ENCODE measurements at regions not wholly inside any gene's neighbourhood (a gene's known extent, or its start where the extent isn't known, plus 50 kb on each side); places are given as distances from the start of the nearest gene placed in this dataset.

DNA sequence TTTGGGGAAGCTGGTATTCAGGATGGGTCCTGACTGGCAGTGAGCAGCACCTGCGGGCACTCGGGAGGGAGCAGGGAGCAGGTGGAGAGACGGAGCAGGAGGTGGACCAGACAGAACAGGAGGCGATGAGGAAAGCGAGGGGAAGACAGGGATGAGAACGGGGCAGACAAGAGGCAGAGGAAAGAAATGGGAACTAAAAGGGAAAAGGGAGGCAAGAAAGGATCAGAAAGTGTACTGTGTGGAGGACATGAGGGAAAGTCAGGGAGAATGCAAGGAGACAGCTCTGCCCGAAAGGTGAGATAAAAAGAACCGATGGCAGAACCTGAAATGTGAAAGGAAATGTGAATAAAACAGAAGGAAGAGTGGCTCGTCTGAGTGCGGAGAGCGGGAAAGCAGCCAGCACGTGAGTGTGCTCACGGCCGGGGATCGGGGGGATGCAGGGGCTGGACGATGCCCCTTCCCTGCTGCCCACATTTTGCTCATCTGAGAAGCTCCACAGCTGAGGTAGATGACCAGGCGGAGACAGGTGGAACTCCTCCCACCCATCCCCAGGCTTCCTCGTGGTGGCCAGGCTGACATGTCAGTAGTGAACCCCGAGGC is 494.4 kb upstream of the B3GAT1 start:
- TF ChIP-seq EP300 (IDR thresholded peaks at IDR 0.05; ENCODE audit: low read depth) (no peak), CTCF (IDR thresholded peaks at IDR 0.05) (no peak), POLR2AphosphoS5 (IDR thresholded peaks at IDR 0.05) (no peak)
